HL-60 (cell line): ENCODE measurements at regions not wholly inside any gene's neighbourhood (a gene's known extent, or its start where the extent isn't known, plus 50 kb on each side); places are given as distances from the start of the nearest gene placed in this dataset.

Source experiments
- DNase-seq, 2 experiments: peaks; one replicate each; pipeline ENCODE4 v3.0.0-alpha.2; 2010 to 2020; ENCODE audit warnings: low read depth in 1 of 2, low spot score in 1 of 2
- H3K27ac ChIP-seq: fragments of 250-450 bp; sonication (Bioruptor Pico); replicated peaks from 2 replicates; pipeline ENCODE4 v1.5.1; 2020; ENCODE audit warnings: mild to moderate bottlenecking, moderate library complexity
- H3K27me3 ChIP-seq: fragments of 250-450 bp; sonication (Bioruptor Pico); 2 replicates; pipeline ENCODE4 v1.5.1; 2021; ENCODE audit warnings: mild to moderate bottlenecking, moderate library complexity; ENCODE audit not compliant: insufficient read depth, poor library complexity, severe bottlenecking
- H3K4me3 ChIP-seq: replicated peaks from 2 replicates; pipeline ENCODE4 v1.5.1; 2011; ENCODE audit warnings: mild to moderate bottlenecking, control low read depth, low read length; ENCODE audit not compliant: insufficient read depth
- GABPA ChIP-seq: IDR thresholded peaks from 2 replicates; pipeline ENCODE4 v1.6.1; 2012; ENCODE audit warnings: low read depth
- POLR2AphosphoS5 ChIP-seq: IDR thresholded peaks from 2 replicates; pipeline ENCODE4 v1.6.1; 2012; ENCODE audit warnings: low read depth
- SPI1 ChIP-seq: IDR thresholded peaks from 2 replicates; pipeline ENCODE4 v1.6.1; 2012; ENCODE audit warnings: low read depth, mild to moderate bottlenecking, borderline replicate concordance
- TF ChIP-seq, protein P1 (sequence below): IDR thresholded peaks from 2 replicates; pipeline ENCODE4 v1.6.1; 2012; ENCODE audit warnings: low read depth; ENCODE audit not compliant: insufficient replicate concordance
- TF ChIP-seq, protein P2 (sequence below): IDR thresholded peaks from one replicate; pipeline ENCODE4 v1.5.1; 2011; ENCODE audit warnings: low read length, control low read depth, inconsistent platforms; ENCODE audit not compliant: insufficient read depth

DNA sequence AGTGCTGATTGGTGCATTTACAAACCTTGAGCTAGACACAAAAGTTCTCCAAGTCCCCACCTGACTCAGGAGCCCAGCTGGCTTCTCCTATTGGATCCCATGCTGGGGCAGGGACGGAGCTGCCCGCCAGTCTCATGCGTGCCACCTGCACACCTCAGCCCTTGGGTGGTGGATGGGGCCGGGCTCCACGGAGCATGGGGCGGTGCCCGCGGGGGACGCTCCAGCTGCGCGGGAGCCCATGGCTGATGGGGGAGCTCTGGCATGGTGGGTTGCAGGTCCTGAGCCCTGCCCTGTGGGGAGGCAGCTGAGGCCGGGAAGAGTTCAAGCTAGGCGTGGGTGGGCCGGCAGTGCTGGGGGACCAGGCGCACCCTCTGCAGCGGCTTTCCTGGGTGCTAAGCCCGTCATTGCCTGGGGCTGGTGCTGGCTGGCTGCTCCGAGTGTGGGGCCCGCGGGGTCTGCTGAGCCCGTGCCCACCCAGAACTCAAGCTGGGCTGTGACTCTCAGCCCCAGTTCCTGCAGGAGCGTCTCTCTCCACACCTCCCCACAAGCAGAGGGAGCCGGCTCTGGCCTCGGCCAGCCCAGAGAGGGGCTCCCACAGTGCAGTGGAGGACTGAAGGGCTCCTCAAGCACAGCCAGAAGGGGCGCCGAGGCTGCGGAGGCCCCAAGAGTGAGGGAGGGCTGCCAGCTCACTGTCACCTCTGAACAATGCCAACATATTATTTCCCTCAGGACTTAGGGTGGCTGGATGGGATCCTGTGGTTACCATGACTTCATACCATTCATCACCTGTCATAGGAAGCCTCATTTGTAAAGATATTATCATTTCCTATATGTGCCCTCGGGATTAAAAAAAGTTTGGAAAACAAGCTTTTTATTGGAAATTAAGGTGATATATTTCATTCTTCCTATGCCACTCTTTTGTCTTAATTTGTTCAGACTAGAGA lies 688.7 kb downstream of the ETS1 start:
- TF ChIP-seq GABPA = no peak
- TF ChIP-seq, protein P1, sequence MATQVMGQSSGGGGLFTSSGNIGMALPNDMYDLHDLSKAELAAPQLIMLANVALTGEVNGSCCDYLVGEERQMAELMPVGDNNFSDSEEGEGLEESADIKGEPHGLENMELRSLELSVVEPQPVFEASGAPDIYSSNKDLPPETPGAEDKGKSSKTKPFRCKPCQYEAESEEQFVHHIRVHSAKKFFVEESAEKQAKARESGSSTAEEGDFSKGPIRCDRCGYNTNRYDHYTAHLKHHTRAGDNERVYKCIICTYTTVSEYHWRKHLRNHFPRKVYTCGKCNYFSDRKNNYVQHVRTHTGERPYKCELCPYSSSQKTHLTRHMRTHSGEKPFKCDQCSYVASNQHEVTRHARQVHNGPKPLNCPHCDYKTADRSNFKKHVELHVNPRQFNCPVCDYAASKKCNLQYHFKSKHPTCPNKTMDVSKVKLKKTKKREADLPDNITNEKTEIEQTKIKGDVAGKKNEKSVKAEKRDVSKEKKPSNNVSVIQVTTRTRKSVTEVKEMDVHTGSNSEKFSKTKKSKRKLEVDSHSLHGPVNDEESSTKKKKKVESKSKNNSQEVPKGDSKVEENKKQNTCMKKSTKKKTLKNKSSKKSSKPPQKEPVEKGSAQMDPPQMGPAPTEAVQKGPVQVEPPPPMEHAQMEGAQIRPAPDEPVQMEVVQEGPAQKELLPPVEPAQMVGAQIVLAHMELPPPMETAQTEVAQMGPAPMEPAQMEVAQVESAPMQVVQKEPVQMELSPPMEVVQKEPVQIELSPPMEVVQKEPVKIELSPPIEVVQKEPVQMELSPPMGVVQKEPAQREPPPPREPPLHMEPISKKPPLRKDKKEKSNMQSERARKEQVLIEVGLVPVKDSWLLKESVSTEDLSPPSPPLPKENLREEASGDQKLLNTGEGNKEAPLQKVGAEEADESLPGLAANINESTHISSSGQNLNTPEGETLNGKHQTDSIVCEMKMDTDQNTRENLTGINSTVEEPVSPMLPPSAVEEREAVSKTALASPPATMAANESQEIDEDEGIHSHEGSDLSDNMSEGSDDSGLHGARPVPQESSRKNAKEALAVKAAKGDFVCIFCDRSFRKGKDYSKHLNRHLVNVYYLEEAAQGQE = no peak
- no peak for TF ChIP-seq POLR2AphosphoS5
- no peak for TF ChIP-seq SPI1
- DNase-seq = no peak

DNA sequence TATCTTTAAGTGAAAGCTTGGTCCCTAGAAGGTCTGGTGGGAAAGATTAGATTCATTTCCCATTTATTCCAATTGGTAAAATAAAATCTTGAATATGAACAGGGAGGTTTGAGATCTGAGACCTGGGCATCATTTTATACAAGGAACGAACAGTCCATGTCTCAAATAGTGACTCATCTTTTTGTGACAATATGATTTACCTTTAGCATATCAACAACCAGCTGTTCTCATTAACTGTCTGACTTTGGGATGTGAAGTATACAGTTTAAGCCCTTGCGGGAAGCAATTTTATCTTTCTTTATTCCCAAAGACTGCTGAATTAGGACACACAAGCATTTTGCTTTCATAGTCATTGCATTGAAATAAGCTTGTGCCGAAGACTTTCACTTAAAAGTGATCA lies 691.6 kb downstream of the ETS1 start:
- TF ChIP-seq, protein P2, sequence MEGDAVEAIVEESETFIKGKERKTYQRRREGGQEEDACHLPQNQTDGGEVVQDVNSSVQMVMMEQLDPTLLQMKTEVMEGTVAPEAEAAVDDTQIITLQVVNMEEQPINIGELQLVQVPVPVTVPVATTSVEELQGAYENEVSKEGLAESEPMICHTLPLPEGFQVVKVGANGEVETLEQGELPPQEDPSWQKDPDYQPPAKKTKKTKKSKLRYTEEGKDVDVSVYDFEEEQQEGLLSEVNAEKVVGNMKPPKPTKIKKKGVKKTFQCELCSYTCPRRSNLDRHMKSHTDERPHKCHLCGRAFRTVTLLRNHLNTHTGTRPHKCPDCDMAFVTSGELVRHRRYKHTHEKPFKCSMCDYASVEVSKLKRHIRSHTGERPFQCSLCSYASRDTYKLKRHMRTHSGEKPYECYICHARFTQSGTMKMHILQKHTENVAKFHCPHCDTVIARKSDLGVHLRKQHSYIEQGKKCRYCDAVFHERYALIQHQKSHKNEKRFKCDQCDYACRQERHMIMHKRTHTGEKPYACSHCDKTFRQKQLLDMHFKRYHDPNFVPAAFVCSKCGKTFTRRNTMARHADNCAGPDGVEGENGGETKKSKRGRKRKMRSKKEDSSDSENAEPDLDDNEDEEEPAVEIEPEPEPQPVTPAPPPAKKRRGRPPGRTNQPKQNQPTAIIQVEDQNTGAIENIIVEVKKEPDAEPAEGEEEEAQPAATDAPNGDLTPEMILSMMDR = no peak
- TF ChIP-seq SPI1 (no peak), GABPA (no peak), POLR2AphosphoS5 (no peak)
- TF ChIP-seq, protein P1 = no peak
- no peak overlapping the region for H3K27ac ChIP-seq
- H3K4me3 ChIP-seq = no peak overlapping the region
- no peak for DNase-seq
- no peaks in the 10 kb centered on the region for H3K27me3 ChIP-seq

More for the DNA sequence above, 688.7 kb downstream of the ETS1 start:
- Histone ChIP-seq H3K4me3 (no peak overlapping the region), H3K27ac (no peak overlapping the region), H3K27me3 (no peaks in the 10 kb centered on the region)

DNA sequence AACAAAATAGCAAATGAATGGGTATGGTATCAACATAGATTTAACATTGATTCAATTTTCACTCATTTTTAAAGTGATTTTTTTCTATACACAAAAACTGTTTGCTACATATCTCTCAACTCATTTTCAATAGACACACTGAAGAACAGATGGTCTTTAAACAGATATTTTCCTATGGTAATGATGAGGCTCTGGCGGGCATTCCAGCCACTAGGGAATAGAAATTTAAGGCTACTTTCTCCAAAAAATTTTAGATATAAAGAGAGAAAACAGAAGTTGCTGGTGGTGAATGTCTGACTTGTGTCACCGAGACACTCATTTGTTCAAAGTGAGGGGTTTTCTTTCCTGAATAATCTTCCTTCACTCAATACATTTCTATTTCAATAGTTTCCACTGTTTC lies 693.0 kb downstream of the ETS1 start:
- H3K27me3 ChIP-seq = no peaks in the 10 kb centered on the region
- no peak overlapping the region for H3K4me3 ChIP-seq
- TF ChIP-seq POLR2AphosphoS5 (no peak), SPI1 (no peak), GABPA (no peak)
- TF ChIP-seq, protein P1 = no peak
- TF ChIP-seq, protein P2 = no peak
- DNase-seq = no peak
- H3K27ac ChIP-seq = no peak overlapping the region
